Fibroblast of pulmonary artery (primary cell): ENCODE measurements at regions not wholly inside any gene's neighbourhood (a gene's known extent, or its start where the extent isn't known, plus 50 kb on each side); places are given as distances from the start of the nearest gene placed in this dataset.
A peak's percentile ranks its signal among the peaks of the same experiment; 100 is the strongest.
"Not testable (repeated sequence)": the region's sequence is repeated elsewhere in the genome, so short reads cannot be mapped to it uniquely, and the experiment has no call there.

Experiments
- DNase-seq: peaks from one replicate; pipeline ENCODE4 v3.0.0-alpha.2; 2010; ENCODE audit warnings: low read depth
- H3K4me3 ChIP-seq: replicated peaks from 2 replicates; pipeline ENCODE4 v1.5.1; 2011; ENCODE audit warnings: low read depth, mild to moderate bottlenecking, control low read depth, low read length, moderate library complexity
- TF ChIP-seq, protein P1 (sequence below): IDR thresholded peaks from 2 replicates; pipeline ENCODE4 v1.5.1; 2011; ENCODE audit warnings: mild to moderate bottlenecking, control low read depth, low read length, inconsistent platforms; ENCODE audit errors: missing control alignments

DNA sequence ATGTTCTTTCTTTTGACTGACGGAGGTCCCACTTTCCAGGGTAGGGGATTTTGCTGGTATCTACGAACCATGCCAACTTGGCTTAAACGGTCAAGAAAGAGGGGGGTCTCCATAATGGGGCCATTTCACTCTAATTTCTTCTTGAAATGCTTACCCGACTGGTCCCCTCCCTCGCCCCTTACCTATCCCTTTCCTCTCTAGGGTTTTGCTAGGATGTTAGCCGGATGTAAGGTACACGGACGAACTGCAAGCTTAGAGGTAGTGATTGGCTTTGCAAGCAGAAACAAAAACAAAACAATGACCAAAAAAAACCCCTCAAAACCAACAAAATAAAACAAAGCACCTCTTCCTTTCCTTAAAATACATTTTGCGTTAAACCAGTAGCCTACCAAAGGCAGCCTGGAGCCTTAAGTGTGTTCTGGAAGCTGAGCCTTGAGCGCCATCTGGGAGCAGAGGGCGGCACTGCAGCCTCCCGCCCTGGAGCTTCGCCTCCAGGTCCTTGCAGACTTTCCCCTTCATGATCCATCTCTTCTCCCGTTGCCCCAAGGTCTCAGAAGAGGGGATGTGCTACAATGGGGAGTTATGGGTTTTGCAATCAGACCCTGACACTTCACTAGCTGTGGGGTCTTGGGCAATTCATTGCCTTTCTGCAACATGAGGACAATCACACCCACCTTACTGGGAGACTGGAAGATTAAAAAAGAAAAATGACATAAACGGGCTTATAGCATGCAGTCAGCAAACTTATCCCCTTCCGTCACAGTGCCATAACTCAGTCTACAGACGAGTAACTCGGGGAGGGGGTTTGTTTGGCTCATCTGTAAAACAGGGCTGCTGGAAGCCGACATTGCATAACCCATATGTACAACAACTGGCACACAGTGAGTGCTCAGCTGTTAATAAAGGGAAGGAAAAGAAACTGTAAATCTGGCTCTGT, 125.9 kb upstream of the RRN3 start:
- TF ChIP-seq, protein P1, sequence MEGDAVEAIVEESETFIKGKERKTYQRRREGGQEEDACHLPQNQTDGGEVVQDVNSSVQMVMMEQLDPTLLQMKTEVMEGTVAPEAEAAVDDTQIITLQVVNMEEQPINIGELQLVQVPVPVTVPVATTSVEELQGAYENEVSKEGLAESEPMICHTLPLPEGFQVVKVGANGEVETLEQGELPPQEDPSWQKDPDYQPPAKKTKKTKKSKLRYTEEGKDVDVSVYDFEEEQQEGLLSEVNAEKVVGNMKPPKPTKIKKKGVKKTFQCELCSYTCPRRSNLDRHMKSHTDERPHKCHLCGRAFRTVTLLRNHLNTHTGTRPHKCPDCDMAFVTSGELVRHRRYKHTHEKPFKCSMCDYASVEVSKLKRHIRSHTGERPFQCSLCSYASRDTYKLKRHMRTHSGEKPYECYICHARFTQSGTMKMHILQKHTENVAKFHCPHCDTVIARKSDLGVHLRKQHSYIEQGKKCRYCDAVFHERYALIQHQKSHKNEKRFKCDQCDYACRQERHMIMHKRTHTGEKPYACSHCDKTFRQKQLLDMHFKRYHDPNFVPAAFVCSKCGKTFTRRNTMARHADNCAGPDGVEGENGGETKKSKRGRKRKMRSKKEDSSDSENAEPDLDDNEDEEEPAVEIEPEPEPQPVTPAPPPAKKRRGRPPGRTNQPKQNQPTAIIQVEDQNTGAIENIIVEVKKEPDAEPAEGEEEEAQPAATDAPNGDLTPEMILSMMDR = peak; percentile 55
- H3K4me3 ChIP-seq = not testable (repeated sequence)
- peak; percentile 3 for DNase-seq

DNA sequence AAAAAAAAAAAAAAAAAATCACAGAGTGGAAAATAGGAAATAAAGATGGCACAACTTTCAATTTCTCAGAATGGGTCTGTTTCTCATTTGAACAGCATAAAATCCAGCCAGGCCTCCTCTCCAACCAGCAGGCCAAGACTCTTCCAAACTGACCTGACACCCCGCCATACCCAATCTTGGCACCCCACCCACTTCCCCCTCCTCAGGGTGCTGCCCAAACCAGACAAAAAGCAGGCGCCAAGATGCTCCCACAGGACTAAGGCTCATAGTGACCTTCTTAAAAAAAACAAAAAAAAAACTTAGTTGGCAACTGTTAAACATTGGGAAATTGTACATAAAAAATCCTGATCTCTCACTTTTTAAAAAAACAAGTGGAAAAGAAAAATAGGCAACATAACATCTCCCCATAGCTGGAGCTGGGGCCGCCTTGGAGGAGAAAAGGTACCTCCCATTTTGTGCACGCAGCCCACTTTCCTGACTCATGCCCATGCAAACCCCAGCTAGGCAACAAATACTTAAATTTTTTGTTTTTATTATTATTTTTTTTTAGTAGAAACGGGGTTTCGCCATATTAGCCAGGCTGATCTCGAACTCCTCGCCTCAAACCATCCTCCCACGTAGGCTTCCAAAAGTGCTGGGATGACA, 124.9 kb upstream of the RRN3 start:
- not testable (repeated sequence) for H3K4me3 ChIP-seq, DNase-seq

DNA sequence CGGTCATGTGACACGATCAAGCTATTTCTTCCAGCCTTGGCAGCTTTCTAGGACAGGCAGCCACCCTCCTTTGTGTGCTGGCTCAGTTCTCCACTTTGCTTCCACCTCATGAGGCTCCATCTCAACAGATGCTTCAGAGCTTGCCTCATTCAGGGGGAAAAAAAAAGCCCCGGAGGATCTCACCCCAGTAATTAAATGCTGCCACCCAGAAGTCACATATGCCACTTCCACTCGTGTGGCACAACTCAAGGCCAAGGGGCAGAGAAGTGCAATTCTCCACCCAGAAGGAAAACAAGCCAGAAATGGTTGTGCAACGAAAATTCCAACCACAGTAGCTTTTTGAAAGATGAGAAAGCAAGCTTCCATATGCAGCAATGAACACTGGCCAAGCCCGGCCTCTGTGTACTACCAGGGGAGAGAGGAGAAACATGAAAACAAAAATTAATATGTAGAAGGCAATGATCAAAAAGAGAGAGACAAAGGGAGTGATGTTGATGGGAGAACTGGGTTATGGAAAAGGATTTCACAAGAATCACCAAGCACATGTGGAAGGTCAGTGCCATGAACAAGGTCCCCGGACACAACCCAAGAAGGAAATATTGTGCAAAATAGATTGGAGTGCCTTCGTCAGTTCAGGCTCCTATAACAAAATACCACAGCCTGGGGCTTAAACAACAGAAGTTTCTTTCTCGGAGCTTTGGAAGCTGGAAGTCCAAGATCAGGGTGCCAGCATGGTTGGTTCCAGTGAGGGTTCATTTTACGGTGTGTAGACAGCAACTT, 113.3 kb upstream of the RRN3 start:
- DNase-seq = peak; percentile 0
- not testable (repeated sequence) for H3K4me3 ChIP-seq

GRCh38 chr16:15206439-15206838, 112.4 kb upstream of the RRN3 start:
- not testable (repeated sequence) for H3K4me3 ChIP-seq, DNase-seq

- H3K4me3 ChIP-seq, DNase-seq: not testable (repeated sequence)
Observed at GRCh38 chr16:15205939-15206338, 111.9 kb upstream of the RRN3 start.

- not testable (repeated sequence) for DNase-seq, H3K4me3 ChIP-seq
Observed at GRCh38 chr16:15204571-15204970, 110.5 kb upstream of the RRN3 start.

DNA sequence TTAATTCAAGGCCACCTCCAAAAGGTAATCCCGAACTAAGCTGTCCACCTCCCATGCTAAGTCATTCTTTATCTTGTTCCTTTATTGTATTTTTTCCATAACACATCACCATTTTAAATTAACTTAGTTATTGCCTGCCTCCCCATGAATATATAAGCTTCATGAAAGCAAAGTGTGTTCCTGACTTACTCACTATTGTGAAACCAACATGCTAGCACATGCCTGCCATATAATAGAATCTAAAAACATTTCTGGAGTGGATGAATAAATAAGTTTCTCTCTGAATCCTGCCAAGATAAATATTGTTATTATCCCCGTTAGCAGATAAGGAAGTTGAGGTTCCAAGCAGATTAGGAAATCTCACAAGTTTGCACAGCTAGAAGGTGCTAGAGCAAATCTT, 98.7 kb upstream of the RRN3 start:
- not testable (repeated sequence) for H3K4me3 ChIP-seq
- DNase-seq = peak; percentile 0

DNA sequence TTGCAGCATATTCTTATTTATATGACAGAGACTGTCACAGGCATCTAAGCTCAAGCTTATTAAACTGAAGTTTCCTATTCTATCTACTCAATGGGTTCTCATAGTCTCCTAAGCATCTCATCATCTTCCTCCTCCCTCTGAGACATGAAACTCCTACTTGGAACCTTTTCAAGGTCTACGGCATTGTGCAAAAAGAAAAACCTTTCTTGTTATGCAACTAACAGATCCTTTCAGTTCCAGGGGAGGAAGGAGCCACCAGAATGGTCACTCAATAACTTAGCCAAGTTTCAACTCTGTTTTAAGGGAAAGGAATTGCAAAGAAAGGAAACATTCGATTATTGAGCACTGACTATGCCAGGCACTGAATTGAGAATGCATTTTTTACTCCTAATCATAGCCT, 98.1 kb upstream of the RRN3 start:
- DNase-seq, H3K4me3 ChIP-seq: not testable (repeated sequence)

DNA sequence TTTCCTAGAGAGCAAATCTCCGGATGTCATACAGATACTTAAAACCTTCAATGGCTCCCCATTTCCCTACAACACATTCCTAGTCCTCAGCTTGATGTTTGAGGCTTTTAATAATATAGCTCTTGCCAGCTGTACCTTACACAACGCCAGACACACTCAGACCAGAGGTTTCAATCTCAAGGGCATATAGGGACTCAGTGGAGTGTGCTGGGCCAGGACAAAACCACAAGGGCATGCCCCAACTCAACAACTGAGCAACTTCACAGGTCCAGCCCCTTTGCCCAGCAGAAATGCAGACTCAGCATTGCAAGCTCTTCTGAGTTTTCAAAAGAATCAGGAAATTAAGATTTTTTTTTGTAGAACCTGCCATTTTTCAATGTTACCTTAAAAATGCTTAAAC, 95.4 kb upstream of the RRN3 start:
- H3K4me3 ChIP-seq = not testable (repeated sequence)

More for the DNA sequence above, 95.4 kb upstream of the RRN3 start:
- not testable (repeated sequence) for DNase-seq
